ENCODE measurements at regions not wholly inside any gene's neighbourhood (a gene's known extent, or its start where the extent isn't known, plus 50 kb on each side); places are given as distances from the start of the nearest gene placed in this dataset.
"Not testable (repeated sequence)": the region's sequence is repeated elsewhere in the genome, so short reads cannot be mapped to it uniquely, and the experiment has no call there.

- FAIRE-seq, result no peak
- no peak for DNase-seq (ENCODE audit: low spot score in 2 of 2)
Measured at GRCh38 chr4:57763070-57763469, 652.9 kb upstream of the IGFBP7 start.

- FAIRE-seq (no peak), DNase-seq (ENCODE audit: low spot score in 2 of 2) (no peak)
Measured at GRCh38 chr4:57740625-57741190, 630.5 kb upstream of the IGFBP7 start.

GRCh38 chr4:57736781-57737180 is 626.6 kb upstream of the IGFBP7 start:
- DNase-seq (ENCODE audit: low spot score in 2 of 2) (no peak), FAIRE-seq (no peak)

GRCh38 chr4:57734104-57734670 is 624.0 kb upstream of the IGFBP7 start:
- DNase-seq (ENCODE audit: low spot score in 2 of 2) (no peak), FAIRE-seq (no peak)

GRCh38 chr4:57729775-57730570 is 619.8 kb upstream of the IGFBP7 start:
- not testable (repeated sequence) for FAIRE-seq; DNase-seq (ENCODE audit: low spot score in 2 of 2)

- FAIRE-seq (no peak), DNase-seq (ENCODE audit: low spot score in 2 of 2) (no peak)
Measured at GRCh38 chr4:57726154-57726553, 616.0 kb upstream of the IGFBP7 start.

- FAIRE-seq, result no peak
Measured at GRCh38 chr4:57719456-57719855, 609.3 kb upstream of the IGFBP7 start.

GRCh38 chr4:57714313-57714712 is 604.1 kb upstream of the IGFBP7 start:
- FAIRE-seq; DNase-seq (ENCODE audit: low spot score in 2 of 2): not testable (repeated sequence)

More at GRCh38 chr4:57719456-57719855, 609.3 kb upstream of the IGFBP7 start:
- no peak for DNase-seq (ENCODE audit: low spot score in 2 of 2)

- DNase-seq (ENCODE audit: low spot score in 2 of 2) (no peak), FAIRE-seq (no peak)
Measured at GRCh38 chr4:57710053-57710452, 599.9 kb upstream of the IGFBP7 start.

GRCh38 chr4:57691370-57691769 is 581.2 kb upstream of the IGFBP7 start:
- no peak for FAIRE-seq
- no peak for DNase-seq (ENCODE audit: low spot score in 2 of 2)

GRCh38 chr4:57689693-57690205 is 579.6 kb upstream of the IGFBP7 start:
- DNase-seq (ENCODE audit: low spot score in 2 of 2), result peak in 1 of 2 donors; percentile 3
- FAIRE-seq, result no peak

GRCh38 chr4:57682275-57682674 is 572.1 kb upstream of the IGFBP7 start:
- no peak for FAIRE-seq
- DNase-seq (ENCODE audit: low spot score in 2 of 2), result no peak

- FAIRE-seq (no peak), DNase-seq (ENCODE audit: low spot score in 2 of 2) (no peak)
Measured at GRCh38 chr4:57679969-57680368, 569.8 kb upstream of the IGFBP7 start.

GRCh38 chr4:57676394-57676793 is 566.2 kb upstream of the IGFBP7 start:
- FAIRE-seq, result no peak

GRCh38 chr4:57672846-57673433 is 562.8 kb upstream of the IGFBP7 start:
- FAIRE-seq, result no peak
- DNase-seq (ENCODE audit: low spot score in 2 of 2), result no peak

More at GRCh38 chr4:57676394-57676793, 566.2 kb upstream of the IGFBP7 start:
- no peak for DNase-seq (ENCODE audit: low spot score in 2 of 2)

- FAIRE-seq (no peak), DNase-seq (ENCODE audit: low spot score in 2 of 2) (no peak)
Measured at GRCh38 chr4:57668621-57669020, 558.4 kb upstream of the IGFBP7 start.

GRCh38 chr4:57665806-57666205 is 555.6 kb upstream of the IGFBP7 start:
- DNase-seq (ENCODE audit: low spot score in 2 of 2) (no peak), FAIRE-seq (no peak)

- FAIRE-seq (no peak), DNase-seq (ENCODE audit: low spot score in 2 of 2) (no peak)
Measured at GRCh38 chr4:57661517-57662090, 551.4 kb upstream of the IGFBP7 start.

GRCh38 chr4:57658673-57659072 is 548.5 kb upstream of the IGFBP7 start:
- FAIRE-seq, result no peak

GRCh38 chr4:57658188-57658587 is 548.0 kb upstream of the IGFBP7 start:
- DNase-seq (ENCODE audit: low spot score in 2 of 2), result no peak
- FAIRE-seq, result no peak

More at GRCh38 chr4:57658673-57659072, 548.5 kb upstream of the IGFBP7 start:
- no peak for DNase-seq (ENCODE audit: low spot score in 2 of 2)

GRCh38 chr4:57655342-57655741 is 545.2 kb upstream of the IGFBP7 start:
- DNase-seq (ENCODE audit: low spot score in 2 of 2) (no peak), FAIRE-seq (no peak)

Data from frontal cortex (tissue), 3 donors.